ENCODE measurements at regions not wholly inside any gene's neighbourhood (a gene's known extent, or its start where the extent isn't known, plus 50 kb on each side); places are given as distances from the start of the nearest gene placed in this dataset.

DNA sequence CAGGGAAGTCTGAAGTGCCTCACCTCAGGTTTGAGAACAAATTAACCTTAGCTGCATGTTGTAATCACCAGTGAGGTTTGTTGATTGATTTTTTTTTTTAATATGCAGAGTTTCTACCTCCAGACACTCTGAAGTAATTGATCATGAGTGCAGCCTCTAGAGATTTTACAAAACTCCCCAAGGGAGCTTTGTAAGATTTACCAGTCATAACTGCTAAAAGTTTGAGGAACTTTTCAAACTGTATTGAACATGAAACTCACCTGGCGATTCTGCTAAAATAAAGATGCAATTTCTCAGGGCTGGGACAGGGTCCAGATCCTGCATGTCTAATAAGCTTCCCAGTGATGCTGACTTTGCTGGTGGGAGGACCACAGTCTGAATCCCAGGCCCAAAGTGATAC is 339.6 kb upstream of the DCC start:
- DNase-seq (ENCODE audit: extremely low read depth in 1 of 2, low read depth in 1 of 2), result no peak

DNA sequence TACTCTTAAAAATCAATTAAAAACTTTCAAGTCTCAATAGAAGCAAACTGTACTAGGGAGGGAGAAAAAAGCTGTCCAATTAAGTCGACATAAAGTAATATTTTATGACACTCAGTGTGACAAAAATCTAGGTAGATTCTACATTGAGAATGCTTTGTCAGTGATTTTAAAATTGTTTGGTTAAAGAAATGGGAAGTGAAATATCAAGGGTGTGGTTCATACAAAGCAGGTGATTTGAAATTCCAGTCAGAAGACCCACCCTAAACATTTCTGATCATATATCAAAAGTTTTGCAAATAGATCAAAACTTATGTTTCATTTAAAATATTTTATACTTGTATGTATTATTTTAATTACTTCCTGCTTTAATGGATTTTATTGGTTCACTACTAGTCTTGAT is 338.9 kb upstream of the DCC start:
- no peak for DNase-seq (ENCODE audit: extremely low read depth in 1 of 2, low read depth in 1 of 2)

DNA sequence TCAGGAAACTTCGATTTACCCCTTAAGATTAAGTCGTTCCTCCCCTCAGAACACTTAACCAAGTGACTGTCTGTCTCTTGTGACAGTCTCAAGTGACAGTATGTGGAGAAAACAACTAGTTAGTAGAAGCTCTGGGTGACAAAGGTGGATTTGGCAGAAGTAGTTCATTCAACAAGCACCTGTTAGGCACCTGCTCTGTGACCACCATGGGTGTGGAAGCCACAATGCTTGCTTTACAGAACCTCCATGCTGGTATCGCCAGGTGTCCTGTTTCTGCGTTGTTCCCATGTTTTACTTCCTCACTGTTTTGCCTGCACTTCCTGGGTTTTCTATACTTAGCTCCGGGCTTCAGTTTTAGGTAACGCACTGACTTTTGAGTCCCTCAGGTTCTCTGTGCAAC is 337.4 kb upstream of the DCC start:
- no peak for DNase-seq (ENCODE audit: extremely low read depth in 1 of 2, low read depth in 1 of 2)

DNA sequence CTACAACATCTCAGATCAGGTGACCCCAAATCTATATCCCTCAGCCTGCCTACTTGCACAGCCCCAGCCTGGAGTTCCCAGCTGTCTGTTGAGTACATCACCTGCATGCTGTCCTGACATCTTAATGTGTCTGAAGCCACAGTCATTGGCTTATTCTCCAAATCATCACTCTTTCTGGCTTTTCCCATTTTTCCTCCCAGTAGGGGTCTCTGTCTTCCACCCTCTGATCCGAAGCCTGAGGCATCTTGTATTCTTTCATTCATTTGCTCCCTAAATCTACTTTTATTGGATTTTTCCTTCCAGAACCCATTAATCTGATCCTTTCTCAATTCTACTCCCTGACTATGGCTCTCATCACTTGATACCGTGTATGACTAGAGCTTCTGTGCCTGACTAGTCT is 332.9 kb upstream of the DCC start:
- no peak for DNase-seq (ENCODE audit: extremely low read depth in 1 of 2, low read depth in 1 of 2)

DNA sequence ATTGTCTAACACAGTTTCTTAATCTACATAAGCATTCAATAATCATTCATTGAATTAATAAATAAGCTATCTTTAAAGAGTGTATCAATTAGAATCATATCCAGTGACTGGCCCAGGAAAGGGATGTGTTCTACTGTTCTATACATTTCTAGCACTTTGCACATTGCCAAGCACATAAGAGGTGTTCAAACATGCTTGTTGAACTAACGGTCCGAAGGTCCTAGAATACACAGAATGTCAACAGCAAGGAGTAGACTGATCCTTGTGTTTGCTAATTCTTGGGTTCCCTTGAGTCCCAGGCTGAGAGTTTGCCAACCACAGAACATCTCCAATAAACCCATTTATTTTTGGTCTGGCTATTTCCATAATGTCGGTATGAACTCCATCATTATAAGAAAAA is 331.7 kb upstream of the DCC start:
- DNase-seq (ENCODE audit: extremely low read depth in 1 of 2, low read depth in 1 of 2), result no peak

DNA sequence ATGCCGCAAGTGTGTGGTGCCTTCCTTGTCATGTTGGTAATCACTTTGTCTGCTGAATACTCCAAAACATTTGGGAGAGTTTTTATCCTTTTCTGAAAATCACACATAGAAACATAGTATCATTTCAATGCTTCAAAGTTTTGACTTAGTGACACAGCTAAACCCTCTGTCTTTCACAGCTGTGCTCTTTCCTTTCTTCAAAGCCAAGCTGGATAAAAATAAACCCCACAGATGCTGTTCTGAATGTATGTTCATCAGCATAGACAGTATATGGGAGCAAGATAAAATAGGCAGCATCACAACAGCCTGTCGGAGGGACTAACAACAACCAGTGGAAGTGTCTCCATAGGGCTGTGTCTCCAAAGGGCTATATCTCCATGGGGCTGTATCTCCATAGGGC is 331.3 kb upstream of the DCC start:
- DNase-seq (ENCODE audit: extremely low read depth in 1 of 2, low read depth in 1 of 2), result no peak

DNA sequence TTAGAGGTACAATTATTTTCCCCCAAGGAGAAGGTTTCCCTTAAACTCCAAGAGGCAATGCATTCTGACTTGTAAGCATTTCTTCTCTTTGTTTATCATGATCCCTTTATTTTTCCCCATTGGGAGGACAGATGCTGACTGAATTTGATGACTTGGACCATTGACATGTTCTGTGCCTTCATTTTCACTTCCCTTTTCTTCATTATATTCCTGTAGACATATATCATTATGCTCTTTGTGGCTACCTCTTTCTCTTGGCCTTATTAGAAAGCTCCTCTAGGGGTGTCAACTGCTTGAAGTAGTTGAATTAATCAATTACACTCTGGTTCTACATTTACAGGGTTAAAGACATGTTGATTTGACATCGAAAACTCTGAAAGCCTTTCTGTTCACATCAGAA is 330.0 kb upstream of the DCC start:
- DNase-seq (ENCODE audit: extremely low read depth in 1 of 2, low read depth in 1 of 2), result no peak

DNA sequence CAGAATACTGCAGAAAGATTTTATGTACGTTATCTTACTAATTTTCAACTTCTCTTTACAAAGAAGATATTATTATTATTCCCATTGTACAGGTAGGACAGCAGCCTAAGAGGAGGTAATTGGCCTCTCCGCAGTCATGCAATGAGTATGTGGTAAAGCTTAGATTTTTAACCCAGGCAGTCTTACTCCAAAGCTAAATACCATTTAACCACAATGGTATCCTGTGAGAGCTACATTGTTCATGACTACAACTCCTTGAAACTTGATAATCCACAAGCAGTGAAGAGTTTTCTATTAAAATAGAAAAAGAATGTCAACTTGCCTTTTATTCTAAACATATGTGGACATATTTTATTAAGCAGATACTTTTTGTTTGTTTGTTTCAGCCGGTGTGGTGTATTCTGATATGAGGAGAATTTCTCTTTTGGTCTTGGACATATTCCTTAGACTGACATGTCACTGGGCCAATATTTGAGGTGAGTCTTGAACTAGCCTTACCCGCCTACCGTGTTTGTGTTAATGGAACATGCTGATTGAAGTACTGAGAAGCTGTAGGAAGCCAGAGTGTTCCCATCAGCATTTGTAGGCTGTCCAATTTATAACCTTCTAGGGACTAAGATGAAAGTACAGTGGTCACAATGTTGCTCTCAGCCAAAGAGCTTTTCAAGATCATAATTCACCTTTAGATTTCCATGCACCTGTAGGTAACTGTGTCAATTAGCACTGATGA is 293.9 kb upstream of the DCC start:
- no peak for DNase-seq (ENCODE audit: extremely low read depth in 1 of 2, low read depth in 1 of 2)

DNA sequence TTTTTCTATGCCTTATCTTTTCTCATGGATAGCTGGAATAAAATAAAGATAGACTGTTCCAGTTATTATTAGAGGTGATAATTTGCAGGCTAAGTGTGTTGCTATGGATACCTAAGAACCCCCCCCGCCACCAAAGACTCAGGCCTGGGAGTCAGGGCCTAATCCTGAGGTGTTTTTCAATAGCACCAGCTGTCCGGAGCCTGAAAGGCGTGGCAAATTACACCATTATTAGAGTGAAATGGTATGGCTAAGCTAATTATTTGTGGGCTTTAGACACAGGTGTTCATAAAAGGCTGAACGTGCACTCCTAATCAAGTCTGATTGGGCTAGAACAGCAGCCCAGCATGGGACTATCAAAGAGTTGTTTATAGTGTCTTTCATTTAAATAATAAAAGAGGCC is 293.2 kb upstream of the DCC start:
- no peak for DNase-seq (ENCODE audit: extremely low read depth in 1 of 2, low read depth in 1 of 2)

DNA sequence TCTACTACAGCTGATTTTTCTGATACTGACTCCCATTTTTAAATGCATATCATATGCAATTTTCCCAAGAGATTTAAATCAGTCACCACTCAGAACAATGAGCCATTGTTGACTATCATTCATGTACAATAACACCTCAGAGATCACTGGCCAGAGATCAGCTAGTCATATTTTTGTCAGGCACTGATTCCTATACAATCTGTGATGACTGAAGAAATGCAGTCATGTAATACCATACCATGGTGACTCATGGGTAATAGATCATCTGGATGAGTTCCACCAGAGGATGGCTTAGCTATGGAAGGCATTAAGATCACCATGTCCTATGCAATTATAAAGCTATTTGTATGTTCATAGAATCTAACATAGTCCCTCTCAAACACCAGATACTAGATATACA is 285.7 kb upstream of the DCC start:
- no peak for DNase-seq (ENCODE audit: extremely low read depth in 1 of 2, low read depth in 1 of 2)

DNA sequence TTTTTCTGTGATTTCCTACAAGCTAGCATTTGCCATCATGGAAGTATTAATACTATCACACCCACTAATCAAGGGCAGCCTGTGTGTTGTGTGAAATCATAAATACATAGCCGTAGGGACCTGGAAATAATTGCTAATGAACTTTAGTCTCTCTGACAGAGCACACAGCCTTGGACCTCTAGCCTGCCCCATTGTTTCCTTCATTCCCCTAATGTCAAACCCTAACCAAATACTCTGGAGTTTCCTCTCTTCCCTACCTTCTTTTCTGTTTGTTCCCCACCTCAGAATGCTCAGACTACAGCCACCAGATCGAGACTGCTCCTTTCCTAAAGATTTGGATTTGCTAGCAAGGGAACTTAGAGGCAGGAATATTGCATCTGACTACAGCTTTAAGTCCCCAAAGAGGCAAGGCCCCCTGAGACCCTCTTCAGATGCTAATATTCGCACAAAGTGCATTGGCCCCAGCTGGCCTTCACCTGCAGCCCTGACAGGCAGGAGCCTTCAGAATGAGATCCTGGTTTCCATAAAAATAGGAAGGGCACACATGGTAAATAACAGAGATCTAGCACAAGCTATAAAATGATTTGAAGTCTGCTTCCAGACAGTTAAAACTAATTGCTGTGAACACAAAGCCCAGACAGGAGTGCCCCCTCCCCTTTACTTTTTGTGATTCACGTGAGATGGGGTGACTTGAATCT is 279.2 kb upstream of the DCC start:
- DNase-seq (ENCODE audit: extremely low read depth in 1 of 2, low read depth in 1 of 2), result no peak

DNA sequence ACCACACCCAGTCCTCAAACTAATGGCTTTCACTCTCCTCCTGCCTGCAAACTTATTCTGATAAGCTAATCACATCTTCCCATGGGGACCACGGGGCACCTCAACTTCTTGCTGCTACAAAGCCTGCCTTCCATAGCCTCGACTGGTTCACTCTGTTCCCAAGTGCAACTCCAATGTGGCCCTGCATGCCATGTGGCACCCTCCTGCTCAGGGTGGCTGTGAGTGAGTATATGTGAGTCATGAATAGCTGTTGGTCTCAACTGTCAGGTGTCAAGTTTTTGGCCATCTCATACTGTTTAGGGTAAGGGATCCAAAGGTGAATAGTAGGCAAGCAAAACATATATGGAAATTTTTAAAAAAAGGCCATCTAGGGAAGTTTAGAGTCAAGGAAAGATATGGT is 276.1 kb upstream of the DCC start:
- no peak for DNase-seq (ENCODE audit: extremely low read depth in 1 of 2, low read depth in 1 of 2)

DNA sequence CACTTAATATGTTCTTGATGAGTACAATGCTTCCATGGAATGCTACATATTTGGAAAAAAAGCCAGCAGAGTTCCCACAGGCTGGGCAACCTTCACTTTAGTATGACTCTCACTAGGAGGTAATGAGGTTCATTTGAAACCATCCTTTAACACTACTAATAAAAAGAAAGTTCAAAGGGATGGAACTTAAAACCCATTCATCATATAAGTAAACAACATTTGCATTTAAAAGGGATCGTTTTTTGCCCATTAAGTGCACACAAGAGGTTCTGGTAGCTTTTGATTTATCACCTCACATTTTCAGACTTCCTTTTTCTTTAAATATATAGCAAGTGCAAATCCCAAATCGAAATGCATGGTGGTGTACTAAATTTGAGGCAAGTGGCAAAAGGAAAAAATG is 270.8 kb upstream of the DCC start:
- no peak for DNase-seq (ENCODE audit: extremely low read depth in 1 of 2, low read depth in 1 of 2)

DNA sequence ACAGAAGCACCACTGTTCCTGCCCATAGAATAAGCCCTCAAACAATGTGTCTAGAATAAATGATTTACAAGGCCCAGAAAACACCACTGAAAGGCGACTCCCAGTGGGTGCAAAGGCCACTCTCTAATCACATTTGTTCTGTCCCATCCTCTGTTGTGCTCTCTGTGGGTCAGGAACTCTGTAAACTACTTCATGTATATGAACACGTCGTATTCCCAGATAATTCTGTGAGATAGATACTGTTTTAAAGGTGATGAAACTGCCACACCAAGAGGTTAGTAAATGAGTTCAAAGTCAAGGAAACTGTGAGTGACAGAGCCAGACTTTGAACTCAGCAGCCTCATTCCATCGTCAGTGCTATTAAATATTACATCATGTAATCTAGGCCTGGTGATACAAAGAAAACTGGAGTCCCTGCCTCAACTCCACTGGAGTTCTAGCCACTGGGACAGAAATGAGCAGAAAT is 269.7 kb upstream of the DCC start:
- DNase-seq (ENCODE audit: extremely low read depth in 1 of 2, low read depth in 1 of 2), result no peak

DNA sequence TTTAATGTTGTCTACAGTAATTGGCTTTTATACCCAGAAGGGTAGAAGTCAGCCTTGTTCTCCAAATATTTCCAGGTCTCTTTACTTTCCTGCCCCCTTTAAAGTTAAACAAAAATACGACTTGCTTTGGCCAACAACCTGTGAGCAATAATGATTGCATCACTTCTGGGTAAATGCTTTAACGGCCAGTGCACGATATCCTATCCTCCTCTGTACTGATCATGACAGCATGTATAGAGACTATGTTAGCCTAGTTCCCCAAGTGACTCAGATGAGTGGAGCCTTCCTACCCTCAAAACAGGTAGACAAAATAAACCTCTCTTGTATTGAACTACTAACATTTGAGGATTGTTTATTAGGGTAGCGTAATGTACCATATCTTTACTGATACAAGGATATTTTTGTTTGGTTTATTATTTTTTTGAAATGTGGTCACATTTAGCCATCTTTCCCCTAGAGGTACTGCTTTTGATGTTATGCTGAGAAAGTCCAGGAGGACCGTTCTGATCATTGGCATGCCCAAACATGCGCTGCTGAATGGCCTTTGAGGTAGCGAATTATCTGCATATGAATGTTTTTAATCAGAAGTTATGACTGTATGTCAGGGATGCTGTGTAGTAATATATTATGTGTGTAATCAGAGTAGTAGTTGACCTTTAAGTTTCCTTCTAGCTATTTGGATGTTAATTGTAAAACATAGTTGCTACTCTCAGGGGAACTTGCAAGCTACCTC is 262.6 kb upstream of the DCC start:
- DNase-seq (ENCODE audit: extremely low read depth in 1 of 2, low read depth in 1 of 2), result no peak

DNA sequence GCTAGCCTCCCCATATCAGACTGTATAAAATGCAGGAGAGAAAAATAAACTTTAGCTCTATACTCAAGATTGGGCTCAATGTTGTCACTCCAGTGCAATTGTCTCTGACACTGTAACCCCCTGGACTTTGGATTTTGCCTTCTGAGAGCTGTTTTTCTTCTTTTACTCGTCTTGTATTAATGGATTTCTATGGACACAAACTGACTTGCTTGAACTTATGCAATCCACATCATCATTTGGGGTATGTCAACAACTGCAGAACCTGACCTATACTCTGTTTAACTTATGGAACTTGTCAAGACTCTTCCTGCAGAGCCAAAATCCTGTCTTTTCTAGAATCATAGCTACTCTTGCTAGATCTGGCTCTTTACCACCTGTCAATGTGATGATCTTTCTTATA is 257.8 kb upstream of the DCC start:
- no peak for DNase-seq (ENCODE audit: extremely low read depth in 1 of 2, low read depth in 1 of 2)

DNA sequence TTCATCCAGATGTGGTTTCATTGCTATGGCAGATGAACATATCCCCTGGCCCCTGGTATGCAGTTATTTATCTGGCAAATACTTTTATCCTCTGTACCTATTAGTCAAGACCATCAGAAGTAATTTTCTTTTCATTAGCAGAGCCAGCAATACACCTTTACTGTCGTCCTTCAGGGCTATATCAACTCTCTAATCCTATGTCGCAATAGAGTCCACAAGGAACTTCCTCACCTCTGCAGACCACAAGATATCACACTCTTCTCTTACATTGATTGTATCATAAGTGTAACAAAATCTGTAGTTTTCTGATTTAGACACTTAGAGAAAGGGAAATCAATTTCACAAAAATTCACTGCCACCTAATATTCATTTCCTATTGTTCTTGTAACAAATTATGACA is 252.9 kb upstream of the DCC start:
- no peak for DNase-seq (ENCODE audit: extremely low read depth in 1 of 2, low read depth in 1 of 2)

DNA sequence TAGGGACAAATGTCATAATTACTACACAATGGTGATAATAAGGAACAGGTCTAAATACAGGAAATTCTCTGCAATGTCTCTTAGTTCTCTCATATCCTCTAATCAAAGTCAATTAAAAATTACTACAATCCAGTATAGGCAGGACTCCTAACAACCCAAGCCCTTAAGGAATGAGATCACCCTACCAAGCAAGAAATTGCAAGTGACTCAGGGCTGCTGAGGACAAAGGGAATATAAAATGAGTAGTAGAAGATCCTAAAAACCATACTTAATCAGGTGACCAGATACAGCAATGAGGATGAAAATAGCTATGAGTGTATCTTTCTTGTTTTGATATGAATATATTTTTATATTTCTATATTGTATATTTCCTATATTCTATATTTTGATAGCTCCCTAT is 250.0 kb upstream of the DCC start:
- no peak for DNase-seq (ENCODE audit: extremely low read depth in 1 of 2, low read depth in 1 of 2)

DNA sequence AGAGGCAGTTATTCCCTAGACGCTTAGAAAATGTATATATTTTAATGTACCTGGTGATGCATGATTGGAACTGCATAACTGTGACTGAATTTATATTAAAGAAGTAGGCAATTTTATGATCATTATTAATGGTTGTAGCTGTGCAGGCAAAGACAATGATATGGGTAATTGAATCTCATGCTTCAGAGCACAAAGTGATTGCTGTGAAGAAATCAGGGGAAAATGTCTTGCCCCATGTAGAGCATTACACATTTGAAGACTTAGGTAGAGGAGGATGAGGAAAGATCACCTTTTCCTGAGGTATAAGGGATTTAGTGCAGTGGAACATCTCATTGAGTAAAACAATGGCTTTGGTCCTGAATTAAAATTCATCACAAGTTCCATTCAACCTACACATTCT is 246.8 kb upstream of the DCC start:
- no peak for DNase-seq (ENCODE audit: extremely low read depth in 1 of 2, low read depth in 1 of 2)

DNA sequence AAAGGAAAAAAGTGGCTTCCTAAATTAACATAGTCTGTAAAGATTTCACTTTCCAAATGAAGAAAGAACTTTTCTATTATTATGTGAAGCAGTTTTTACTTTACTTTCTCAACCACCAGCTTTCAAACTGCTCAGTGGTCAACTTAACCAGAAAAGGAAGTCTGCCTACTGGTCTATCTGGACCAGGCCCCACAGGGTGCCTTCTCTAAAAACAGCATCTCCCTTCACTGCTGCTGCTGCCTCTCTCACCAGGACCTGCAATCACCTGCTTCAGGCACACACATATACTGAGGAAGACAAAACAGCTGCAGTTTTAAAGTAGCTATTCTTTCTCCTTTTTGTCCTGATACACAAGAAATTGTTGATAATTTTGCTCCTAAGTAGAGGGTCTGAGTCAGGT is 221.3 kb upstream of the DCC start:
- no peak for DNase-seq (ENCODE audit: extremely low read depth in 1 of 2, low read depth in 1 of 2)

DNA sequence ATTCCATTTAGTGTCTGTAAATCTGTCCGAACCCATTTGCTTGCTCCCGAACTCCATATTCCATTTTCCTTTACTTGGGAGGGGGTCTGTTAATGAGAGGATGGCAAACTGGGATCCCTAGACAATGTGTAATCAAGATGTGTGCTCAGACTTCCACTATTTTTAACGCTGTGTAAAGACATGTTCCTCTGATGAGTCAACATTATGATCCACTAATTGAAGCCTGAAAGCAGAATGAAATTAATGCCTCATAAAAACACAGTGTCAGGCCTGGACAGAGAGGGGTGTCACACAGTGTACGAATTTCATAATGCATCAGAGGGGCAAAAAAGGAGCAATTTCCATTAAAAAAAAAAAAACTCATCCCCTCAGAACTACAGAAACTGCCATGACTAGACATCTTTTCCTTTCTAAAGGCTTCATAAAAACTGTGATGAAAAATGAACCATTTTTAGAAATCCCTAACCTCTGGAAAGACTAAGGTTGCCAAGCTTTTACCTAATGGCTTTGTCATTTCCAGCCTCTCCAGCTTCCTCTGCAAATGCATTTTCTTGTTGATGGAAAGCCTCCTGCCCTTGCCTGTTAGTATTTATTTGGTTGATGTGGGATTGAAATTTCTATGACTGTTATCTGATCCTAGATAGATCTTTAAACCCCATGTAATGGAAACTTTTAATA is 209.2 kb upstream of the DCC start:
- no peak for DNase-seq (ENCODE audit: extremely low read depth in 1 of 2, low read depth in 1 of 2)

DNA sequence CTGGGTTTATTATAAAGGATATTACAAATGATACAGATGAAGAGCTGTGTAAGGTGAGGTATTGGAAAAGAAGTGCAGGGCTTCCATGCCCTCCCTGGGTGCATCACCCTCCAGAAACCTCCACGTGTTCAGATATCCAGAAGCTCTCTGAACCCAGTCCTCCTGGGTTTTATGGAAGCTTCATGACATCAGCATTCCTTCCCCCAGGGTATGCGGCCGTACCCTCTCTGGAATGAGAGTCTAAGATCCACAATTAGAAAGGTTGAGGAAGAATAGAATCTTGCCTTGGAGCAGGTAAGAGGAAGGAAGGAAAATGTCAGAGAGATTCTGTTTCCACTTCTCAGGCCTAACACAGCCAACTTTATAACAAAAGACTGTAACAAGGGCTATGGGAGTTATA is 208.2 kb upstream of the DCC start:
- DNase-seq (ENCODE audit: extremely low read depth in 1 of 2, low read depth in 1 of 2), result no peak
